ENCODE measurements at regions not wholly inside any gene's neighbourhood (a gene's known extent, or its start where the extent isn't known, plus 50 kb on each side); places are given as distances from the start of the nearest gene placed in this dataset.

- DNase-seq (ENCODE audit: low spot score) = no peak
Observed at GRCh38 chr3:68057637-68058320, 403.4 kb upstream of the SUCLG2 start.

GRCh38 chr3:68056556-68056955 lies 402.1 kb upstream of the SUCLG2 start:
- DNase-seq (ENCODE audit: low spot score) = no peak

DNA sequence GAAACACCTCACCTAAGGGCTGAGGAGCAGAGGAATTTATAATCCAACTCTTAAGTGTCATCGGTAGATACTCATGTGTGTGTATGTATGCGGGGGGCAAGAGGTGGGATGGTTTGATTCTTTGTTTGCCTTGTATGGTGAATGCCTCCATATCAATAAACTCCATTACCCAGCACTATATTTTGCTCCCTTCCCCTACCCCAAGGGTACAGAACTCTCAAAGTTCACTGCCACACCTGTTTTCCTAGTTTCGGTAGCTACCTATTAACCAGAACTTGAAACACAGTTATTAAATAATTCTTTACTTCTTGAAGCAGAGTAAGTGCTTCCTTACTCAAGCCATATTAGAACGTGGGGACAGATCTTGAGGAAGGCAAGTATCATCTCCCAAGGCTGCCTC lies 400.8 kb upstream of the SUCLG2 start:
- DNase-seq (ENCODE audit: low spot score) = no peak

- DNase-seq (ENCODE audit: low spot score) = no peak
Observed at GRCh38 chr3:68049776-68050175, 395.4 kb upstream of the SUCLG2 start.

GRCh38 chr3:68045976-68046375 lies 391.6 kb upstream of the SUCLG2 start:
- no peak for DNase-seq (ENCODE audit: low spot score)

DNA sequence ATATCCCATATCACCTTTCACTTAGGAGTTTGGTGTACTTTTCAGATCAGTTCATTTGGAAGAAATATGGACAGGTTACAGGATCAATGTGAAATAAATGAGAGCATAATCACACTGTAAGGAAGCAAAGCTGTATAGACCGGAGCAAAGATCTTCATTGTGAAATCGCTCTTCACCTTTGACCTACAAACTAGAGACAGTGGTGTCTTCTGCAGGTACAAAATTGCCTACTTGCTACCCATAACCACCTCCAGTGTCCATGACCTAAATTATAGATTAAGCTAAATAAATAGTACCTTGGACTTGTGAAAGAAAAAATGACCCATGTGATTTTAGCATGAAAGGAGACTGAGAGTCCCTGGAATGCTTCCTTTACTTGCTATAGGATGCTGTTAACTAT lies 379.5 kb upstream of the SUCLG2 start:
- DNase-seq (ENCODE audit: low spot score) = no peak

GRCh38 chr3:68032209-68032608 lies 377.8 kb upstream of the SUCLG2 start:
- DNase-seq (ENCODE audit: low spot score) = no peak

- no peak for DNase-seq (ENCODE audit: low spot score)
Observed at GRCh38 chr3:68025189-68025588, 370.8 kb upstream of the SUCLG2 start.

- no peak for DNase-seq (ENCODE audit: low spot score)
Observed at GRCh38 chr3:68019876-68020275, 365.5 kb upstream of the SUCLG2 start.

GRCh38 chr3:68018275-68018674 lies 363.9 kb upstream of the SUCLG2 start:
- DNase-seq (ENCODE audit: low spot score) = no peak

GRCh38 chr3:68017069-68017468 lies 362.7 kb upstream of the SUCLG2 start:
- DNase-seq (ENCODE audit: low spot score) = no peak

DNA sequence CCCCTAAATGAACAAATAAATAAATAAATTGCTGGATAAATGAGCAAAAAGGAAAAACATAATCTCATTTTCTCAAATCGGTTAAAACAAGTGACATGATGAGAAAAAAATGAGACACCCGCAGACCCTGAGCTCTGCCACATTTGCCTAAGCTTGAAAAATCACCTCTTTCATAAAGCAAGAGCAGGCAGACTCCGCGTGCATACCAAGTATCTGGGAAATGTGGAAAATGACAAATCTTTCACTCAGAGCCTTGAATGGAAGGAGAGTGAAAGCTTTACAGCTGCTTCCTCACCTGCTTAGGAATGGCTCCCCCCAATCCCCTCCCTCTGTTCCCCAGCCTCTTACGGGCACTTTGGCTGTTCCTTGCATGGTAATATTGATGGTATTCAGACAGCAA lies 355.5 kb upstream of the SUCLG2 start:
- DNase-seq (ENCODE audit: low spot score) = no peak

DNA sequence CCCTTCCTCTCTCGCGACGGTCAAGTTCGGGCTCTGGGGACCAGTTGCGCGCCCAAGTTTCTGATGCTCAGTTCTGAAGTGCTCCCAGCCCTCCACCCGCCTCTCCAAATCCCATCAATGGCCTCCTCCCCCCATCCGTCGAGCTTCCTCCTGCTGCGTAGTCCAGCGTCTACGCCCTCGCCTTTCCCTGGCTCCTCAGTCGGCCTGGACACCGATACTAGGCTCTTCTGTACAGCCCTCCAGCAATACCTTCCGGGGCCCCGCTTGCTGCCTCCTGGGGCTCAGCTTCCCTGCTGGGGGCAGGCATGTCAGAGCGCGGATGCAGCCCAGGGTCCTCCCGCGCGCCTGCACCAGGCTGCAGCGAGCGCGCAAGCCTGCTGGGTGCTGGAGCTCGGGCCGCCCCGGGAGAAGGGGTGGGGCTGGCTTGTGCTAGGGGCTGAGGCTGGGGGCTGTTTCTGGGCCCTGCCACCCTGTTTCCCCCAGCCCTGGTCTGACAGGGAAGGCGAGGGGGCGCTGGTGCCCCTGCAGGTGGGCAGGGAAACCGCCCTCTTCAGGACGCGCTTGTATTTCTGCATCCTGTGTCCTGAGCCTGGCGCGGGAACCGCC lies 353.3 kb upstream of the SUCLG2 start:
- peak; percentile 66 for DNase-seq (ENCODE audit: low spot score)

DNA sequence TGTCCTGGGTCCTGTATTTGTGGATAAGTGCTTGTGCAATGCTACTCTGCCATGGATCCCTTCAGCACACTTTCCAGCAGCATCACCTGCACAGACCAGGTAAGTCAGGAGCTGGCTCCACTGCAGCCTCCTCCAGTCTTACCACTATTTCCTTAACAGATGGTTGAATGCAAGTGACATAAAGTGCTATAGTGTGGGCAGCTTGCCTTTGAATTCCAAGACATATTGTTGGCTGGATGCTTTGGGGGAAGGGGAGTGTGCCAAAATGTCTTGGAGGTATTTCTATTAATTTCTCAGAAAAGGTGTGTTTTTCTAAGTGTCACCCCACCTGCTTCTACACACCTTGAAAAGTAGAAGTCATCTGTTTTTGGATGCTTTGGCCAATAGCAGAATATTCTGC lies 352.2 kb upstream of the SUCLG2 start:
- DNase-seq (ENCODE audit: low spot score) = no peak

DNA sequence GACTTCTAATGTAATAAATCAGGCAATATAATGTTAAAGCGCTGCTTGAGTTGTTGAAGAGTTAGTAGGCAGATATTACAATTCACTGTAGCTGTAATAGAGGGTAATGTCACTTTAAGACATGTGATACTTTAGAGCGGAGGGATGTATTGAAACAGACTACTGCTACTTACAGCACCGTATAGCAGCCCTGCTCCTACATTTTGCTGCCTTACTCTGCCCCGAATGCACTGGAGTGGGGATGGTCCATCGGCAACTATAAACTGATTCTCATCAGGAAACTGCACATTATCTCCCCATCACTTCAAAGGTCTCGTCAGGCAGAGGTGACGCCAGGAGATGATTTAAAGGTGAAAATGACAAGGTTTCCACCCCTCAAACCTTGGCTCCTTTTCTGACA lies 349.7 kb upstream of the SUCLG2 start:
- no peak for DNase-seq (ENCODE audit: low spot score)

- DNase-seq (ENCODE audit: low spot score) = no peak
Observed at GRCh38 chr3:67998281-67998680, 343.9 kb upstream of the SUCLG2 start.

DNA sequence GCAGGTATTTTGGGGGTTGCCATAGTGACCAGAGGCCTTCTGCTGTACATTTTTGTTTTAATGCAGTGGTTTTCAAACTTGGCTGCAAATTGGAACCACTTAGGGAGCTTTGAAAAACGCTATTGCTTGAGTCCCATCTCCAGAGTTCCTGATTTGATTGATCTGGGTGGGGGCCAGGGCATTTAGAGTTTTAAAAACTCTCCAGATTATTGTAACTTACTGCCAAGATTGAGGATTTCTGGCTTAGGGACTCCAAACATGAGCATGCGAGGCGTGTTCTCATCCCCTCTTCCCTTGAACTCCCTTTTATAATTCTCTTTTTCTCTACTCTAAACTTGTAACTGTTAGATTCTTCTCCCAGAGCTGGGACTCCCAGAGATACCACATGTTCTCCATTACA lies 340.8 kb upstream of the SUCLG2 start:
- no peak for DNase-seq (ENCODE audit: low spot score)

GRCh38 chr3:67986706-67987105 lies 332.3 kb upstream of the SUCLG2 start:
- no peak for DNase-seq (ENCODE audit: low spot score)

GRCh38 chr3:67983166-67983565 lies 328.8 kb upstream of the SUCLG2 start:
- DNase-seq (ENCODE audit: low spot score) = no peak

- no peak for DNase-seq (ENCODE audit: low spot score)
Observed at GRCh38 chr3:67981077-67981476, 326.7 kb upstream of the SUCLG2 start.

DNA sequence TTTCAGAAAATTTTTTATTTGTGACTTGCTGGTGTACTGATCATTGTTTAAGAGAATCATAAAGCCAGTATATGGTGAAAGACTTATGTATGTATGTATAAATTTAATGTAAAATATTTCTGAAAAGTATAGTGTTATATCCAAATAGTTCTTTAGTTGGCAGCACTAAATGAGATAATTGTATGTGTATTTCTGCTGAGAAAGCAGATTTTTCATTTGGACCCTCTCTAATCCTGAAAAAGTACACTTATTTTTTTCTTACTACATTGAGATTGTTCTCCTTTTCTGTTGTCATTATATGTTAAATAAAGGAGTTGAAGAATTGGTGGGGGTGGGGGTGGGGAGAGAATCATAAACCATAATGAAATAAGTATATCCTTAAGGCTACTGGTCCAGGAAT lies 324.9 kb upstream of the SUCLG2 start:
- DNase-seq (ENCODE audit: low spot score) = no peak

DNA sequence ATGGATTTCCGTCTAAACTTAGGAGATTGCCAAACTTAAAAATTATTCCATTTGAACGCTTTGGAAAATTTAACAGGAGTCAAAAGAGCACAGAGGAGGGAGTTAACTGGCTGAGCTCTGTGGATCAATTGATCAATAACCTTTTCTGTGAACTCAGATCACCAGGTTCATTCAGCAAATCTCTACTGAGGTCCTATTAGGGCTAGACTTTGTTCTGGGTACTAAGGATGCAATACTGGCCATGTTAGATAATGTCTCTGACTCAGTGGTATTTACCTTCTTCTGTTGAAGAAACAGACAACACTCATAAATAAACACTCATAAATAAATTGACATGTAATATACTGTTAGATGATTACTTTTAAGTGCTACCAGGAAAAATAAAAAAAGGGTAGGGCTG lies 323.4 kb upstream of the SUCLG2 start:
- no peak for DNase-seq (ENCODE audit: low spot score)

- no peak for DNase-seq (ENCODE audit: low spot score)
Observed at GRCh38 chr3:67976663-67977062, 322.3 kb upstream of the SUCLG2 start.

GRCh38 chr3:67964596-67964995 lies 310.2 kb upstream of the SUCLG2 start:
- no peak for DNase-seq (ENCODE audit: low spot score)

All from left forelimb (tissue), 1 donor.